Hepatocyte (in vitro differentiated cells): ENCODE measurements at regions not wholly inside any gene's neighbourhood (a gene's known extent, or its start where the extent isn't known, plus 50 kb on each side); places are given as distances from the start of the nearest gene placed in this dataset.

Experiments
- CTCF ChIP-seq: fragments of 200-600 bp; sonication (generic); IDR thresholded peaks from 2 replicates; pipeline ENCODE4 v1.5.1; 2016; ENCODE audit warnings: antibody characterized with exemption, mild to moderate bottlenecking; ENCODE audit not compliant: poor library complexity
- EZH2 ChIP-seq: fragments of 200-600 bp; sonication (generic); IDR thresholded peaks from 2 replicates; pipeline ENCODE4 v1.6.1; 2016; ENCODE audit warnings: antibody characterized with exemption, mild to moderate bottlenecking, borderline replicate concordance

- TF ChIP-seq EZH2 (no peak), CTCF (no peak)
Observed at GRCh38 chr5:113950186-113950585, 411.7 kb upstream of the KCNN2 start.
